H1 (cell line): ENCODE measurements at regions not wholly inside any gene's neighbourhood (a gene's known extent, or its start where the extent isn't known, plus 50 kb on each side); places are given as distances from the start of the nearest gene placed in this dataset.

Experiments used
- CBX8 ChIP-seq: fragments of 300-800, 300-1000 bp; sonication (generic); IDR thresholded peaks from 2 replicates; pipeline ENCODE4 v1.7.1; 2016; ENCODE audit warnings: low read depth, low read length, borderline replicate concordance
- CEBPB ChIP-seq: IDR thresholded peaks from 2 replicates; pipeline ENCODE4 v1.6.1; 2012; ENCODE audit warnings: low read depth, low read length
- CTCF ChIP-seq, 3 experiments: IDR thresholded peaks; 1 replicate in 2 of 3; 2 replicates in 1 of 3; pipeline versions ENCODE4 v1.5.1 to v1.6.1; 2011; ENCODE audit warnings: low read length in 3 of 3, mild to moderate bottlenecking in 3 of 3, inconsistent platforms in 2 of 3, low read depth in 1 of 3, moderate library complexity in 1 of 3; ENCODE audit not compliant: insufficient read depth in 1 of 3; ENCODE audit errors: control extremely low read depth in 1 of 3
- EZH2 ChIP-seq: fragments of 200-600 bp; sonication (generic); IDR thresholded peaks from 2 replicates; pipeline ENCODE4 v1.7.1; 2012; ENCODE audit warnings: low read depth, mild to moderate bottlenecking, moderate library complexity, low read length, inconsistent platforms; ENCODE audit not compliant: severe bottlenecking
- JUND ChIP-seq: IDR thresholded peaks from 2 replicates; pipeline ENCODE4 v1.6.1; 2011; ENCODE audit warnings: mild to moderate bottlenecking, improper control_type of control experiment, low read length
- PHF8 ChIP-seq: fragments of 200-600 bp; sonication (generic); conservative IDR thresholded peaks from 2 replicates; pipeline ENCODE4 v1.7.1; 2012; ENCODE audit warnings: low read depth, mild to moderate bottlenecking, inconsistent platforms, low read length, moderate library complexity
- POLR2A ChIP-seq, 2 experiments: IDR thresholded peaks; 1 replicate in 1 of 2; 2 replicates in 1 of 2; pipeline ENCODE4 v1.6.1; 2011; ENCODE audit warnings: low read depth in 2 of 2, low read length in 2 of 2, mild to moderate bottlenecking in 2 of 2; ENCODE audit errors: control extremely low read depth in 1 of 2
- SAP30 ChIP-seq: fragments of 300-600 bp; sonication (generic); IDR thresholded peaks from 2 replicates; pipeline ENCODE4 v1.7.1; 2012; ENCODE audit warnings: low read length, moderate library complexity, mild to moderate bottlenecking, inconsistent platforms; ENCODE audit not compliant: insufficient read depth, insufficient replicate concordance
- SIN3A ChIP-seq, 2 experiments: IDR thresholded peaks in 1 of 2; conservative IDR thresholded peaks in 1 of 2; 2 replicates each; pipeline ENCODE4 v1.6.1; 2011 to 2012; ENCODE audit warnings: low read length in 2 of 2, improper control_type of control experiment in 1 of 2, low read depth in 1 of 2, mild to moderate bottlenecking in 1 of 2
- SP1 ChIP-seq: IDR thresholded peaks from 2 replicates; pipeline ENCODE4 v1.6.1; 2011; ENCODE audit warnings: low read depth, low read length

- TF ChIP-seq CBX8: no peak
- TF ChIP-seq CTCF (IDR thresholded peaks at IDR 0.05; ENCODE audit: control extremely low read depth in 1 of 3, insufficient read depth in 1 of 3, low read depth in 1 of 3, low read length in 3 of 3): 0 out of 4 replicates have a peak, but pooled peaks of 1 of the 3 experiments have one; percentile 5
- no peak for TF ChIP-seq EZH2
- no peak for TF ChIP-seq POLR2A (IDR thresholded peaks at IDR 0.05; ENCODE audit: control extremely low read depth in 1 of 2, low read depth in 2 of 2, low read length in 2 of 2)
- no peak for TF ChIP-seq JUND
- no peak for TF ChIP-seq SP1
- no peak for TF ChIP-seq SIN3A (conservative IDR thresholded peaks at IDR 0.05 in 1 of 2, IDR thresholded peaks at IDR 0.05 in 1 of 2; ENCODE audit: low read depth in 1 of 2, low read length in 2 of 2)
- no peak for TF ChIP-seq PHF8
- no peak for TF ChIP-seq CEBPB
- TF ChIP-seq SAP30: no peak
Observed at GRCh38 chrX:110425222-110426154, 66.8 kb downstream of the RTL9 start.
